ENCODE measurements at regions not wholly inside any gene's neighbourhood (a gene's known extent, or its start where the extent isn't known, plus 50 kb on each side); places are given as distances from the start of the nearest gene placed in this dataset.
"Not testable (repeated sequence)": the region's sequence is repeated elsewhere in the genome, so short reads cannot be mapped to it uniquely, and the experiment has no call there.

- DNase-seq (ENCODE audit: low read depth, low spot score) = not testable (repeated sequence)
Observed at GRCh38 chr12:73671550-73671949, 866.1 kb upstream of the ATXN7L3B start.

DNA sequence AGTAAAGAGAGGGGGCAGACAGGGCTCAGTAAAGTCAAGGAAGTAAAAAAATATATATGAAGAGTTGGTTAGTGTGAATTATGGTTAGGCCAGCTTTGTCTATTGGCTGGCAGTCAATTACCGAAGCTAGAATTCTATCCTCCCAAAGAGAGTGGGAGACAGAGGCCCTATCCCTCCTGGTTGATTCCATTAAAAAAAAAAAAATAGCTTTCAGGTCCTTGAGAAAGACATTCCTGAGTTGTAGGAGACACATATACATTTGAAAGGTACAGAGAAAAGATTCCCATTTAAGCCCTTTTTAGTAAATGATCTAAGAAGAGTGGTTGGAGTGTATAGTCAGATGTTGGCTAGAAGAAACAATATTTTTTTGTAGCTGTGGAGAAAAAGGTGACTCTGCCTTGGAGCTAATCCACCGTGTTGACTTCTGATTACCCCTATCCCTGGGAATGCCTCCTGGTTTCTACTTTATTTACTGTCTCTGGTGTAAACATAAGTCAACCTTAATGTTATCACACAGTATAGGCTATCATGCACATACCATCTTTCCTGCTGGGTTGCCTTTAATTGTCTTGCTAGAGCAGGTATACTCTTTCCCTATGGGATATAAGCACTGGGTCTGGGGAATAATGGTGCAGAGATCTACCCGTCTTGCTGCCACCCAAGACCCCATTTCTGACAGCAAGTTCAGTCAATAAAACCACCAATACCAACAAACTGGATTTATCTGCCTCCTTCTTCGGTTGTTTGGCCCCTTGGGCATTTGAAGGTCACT is 859.9 kb upstream of the ATXN7L3B start:
- no peak for DNase-seq (ENCODE audit: low read depth, low spot score)

DNA sequence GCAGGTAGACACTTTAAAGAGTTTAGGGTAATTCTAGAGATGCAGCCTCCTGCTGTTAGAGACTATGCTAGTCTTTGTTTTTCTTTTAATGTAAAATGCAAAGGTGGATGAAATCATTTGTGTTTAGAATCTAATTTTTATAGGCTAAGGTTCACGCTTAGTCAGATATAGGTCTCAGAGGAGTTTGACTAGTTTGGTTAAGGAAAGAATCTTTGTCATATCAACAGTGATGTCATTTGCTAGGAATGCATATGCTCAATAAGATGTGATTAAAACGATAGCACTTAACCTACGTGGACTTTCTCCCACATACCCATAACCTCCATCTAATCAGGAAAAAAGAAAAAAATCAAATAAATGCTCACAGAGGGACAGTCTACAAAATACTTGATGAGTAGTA is 859.3 kb upstream of the ATXN7L3B start:
- no peak for DNase-seq (ENCODE audit: low read depth, low spot score)

- no peak for DNase-seq (ENCODE audit: low read depth, low spot score)
Observed at GRCh38 chr12:73699318-73699717, 838.3 kb upstream of the ATXN7L3B start.

- DNase-seq (ENCODE audit: low read depth, low spot score) = no peak
Observed at GRCh38 chr12:73714655-73715054, 823.0 kb upstream of the ATXN7L3B start.

- DNase-seq (ENCODE audit: low read depth, low spot score) = not testable (repeated sequence)
Observed at GRCh38 chr12:73716143-73716542, 821.5 kb upstream of the ATXN7L3B start.

- DNase-seq (ENCODE audit: low read depth, low spot score) = no peak
Observed at GRCh38 chr12:73719223-73719622, 818.4 kb upstream of the ATXN7L3B start.

DNA sequence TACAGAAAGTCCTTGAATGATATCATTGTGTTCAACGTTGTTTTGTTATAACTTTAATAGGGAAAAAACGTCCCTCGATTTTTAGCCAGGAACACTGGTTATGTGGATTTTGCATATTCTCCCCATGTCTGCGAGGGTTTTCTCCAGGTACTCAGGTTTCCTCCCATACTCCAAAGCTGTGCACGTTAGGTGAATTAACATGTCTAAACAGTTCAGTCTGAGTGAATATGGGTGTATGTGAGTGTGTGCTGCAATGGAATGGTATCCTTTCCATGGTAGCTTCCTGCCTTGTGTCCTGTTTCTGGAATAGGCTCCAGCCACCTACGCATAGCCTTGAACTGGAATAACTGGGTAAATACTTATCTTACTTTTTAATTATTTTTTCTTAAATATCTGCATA is 810.8 kb upstream of the ATXN7L3B start:
- no peak for DNase-seq (ENCODE audit: low read depth, low spot score)

DNA sequence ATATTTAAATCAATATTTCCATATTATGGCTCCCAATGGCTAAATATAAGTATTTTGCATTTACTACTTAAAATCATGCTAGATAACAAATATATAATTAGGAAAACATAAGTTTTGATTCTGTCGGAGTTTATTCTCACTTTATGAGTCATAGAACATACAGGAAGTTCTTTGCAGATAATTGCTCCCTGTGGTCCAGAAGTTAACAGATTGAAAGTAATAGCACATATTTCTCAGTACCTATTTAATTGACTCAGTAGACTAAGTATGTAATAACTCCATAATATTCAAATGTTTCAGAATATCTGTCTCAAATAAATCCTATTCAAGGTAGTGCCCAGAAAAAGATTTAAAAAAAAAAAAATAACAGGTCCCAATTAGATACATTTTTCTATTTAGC is 806.0 kb upstream of the ATXN7L3B start:
- DNase-seq (ENCODE audit: low read depth, low spot score) = no peak

DNA sequence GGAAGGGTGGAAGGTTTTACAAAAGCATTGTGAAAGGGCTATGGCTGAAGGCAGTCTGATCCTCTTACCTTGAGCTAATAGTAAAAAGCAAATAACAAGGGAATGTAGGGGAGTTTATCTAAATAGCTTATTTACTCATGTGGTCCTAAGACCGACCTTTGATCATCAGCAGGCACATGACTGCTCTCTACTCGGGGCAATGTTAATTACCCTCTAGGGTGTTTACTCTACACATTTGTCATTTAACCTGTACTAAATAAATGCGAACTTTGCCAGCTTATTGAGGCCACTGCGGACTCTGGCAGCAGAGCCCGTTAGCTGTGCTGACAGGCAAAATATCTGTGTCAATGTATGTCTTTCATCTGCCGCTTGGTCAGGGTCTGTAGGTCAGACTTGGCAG is 768.3 kb upstream of the ATXN7L3B start:
- no peak for DNase-seq (ENCODE audit: low read depth, low spot score)

DNA sequence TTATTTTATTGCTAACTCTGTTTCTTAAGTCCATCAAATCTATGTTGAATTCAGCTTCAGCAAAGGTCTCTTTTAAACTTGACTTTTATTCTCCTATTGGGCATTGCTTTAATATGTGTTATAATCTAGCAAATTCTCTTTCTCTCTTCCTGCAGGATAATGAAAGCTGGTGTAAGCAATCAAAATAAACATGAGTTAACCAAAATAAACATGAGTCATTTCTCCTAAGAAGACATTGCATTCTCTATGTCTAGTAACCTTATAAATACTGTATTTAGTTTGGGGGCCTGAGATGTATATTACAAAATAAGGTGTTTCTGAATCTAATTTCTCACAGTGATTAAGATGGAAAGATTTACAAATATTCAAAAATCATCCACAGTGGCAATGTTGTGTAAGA is 739.1 kb upstream of the ATXN7L3B start:
- DNase-seq (ENCODE audit: low read depth, low spot score) = no peak

- DNase-seq (ENCODE audit: low read depth, low spot score) = no peak
Observed at GRCh38 chr12:73815072-73815645, 722.5 kb upstream of the ATXN7L3B start.

DNA sequence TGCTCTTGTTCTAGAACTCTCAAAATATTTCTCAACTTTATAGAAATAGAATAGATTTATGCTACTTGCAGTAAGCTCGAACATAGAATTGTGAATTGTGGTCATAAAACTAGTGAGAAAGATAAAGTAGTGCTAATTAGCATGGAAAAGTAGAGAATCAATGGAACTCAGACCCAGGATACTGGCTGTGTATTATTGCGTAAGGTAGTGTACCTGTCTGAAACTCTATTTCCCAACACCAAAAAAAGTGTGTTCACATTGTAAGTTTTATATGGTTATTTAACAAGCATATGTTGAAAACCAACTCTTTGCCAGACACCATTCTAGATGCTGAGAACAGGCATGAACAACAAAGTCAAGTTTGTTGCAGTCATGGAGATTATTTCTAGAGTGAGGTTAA is 720.5 kb upstream of the ATXN7L3B start:
- DNase-seq (ENCODE audit: low read depth, low spot score) = no peak

- no peak for DNase-seq (ENCODE audit: low read depth, low spot score)
Observed at GRCh38 chr12:73833746-73834145, 703.9 kb upstream of the ATXN7L3B start.

DNA sequence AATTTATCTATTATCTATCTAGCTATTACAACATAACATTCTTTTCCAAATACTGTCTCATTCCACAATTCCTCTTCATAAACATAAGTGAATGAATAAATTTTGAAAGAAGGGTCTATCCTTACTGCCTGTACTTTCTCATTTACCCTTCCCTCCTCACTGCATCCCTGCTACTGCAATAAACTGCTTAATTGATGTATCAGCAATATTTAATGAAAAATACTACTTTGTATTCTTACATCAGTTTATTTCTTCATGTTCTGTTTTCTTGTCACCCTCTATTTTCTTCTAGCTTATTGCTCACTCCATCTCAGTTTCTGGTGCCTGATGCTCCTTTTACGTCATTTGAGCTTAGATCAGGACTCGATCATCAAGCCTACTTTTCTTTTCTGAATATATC is 695.7 kb upstream of the ATXN7L3B start:
- no peak for DNase-seq (ENCODE audit: low read depth, low spot score)

DNA sequence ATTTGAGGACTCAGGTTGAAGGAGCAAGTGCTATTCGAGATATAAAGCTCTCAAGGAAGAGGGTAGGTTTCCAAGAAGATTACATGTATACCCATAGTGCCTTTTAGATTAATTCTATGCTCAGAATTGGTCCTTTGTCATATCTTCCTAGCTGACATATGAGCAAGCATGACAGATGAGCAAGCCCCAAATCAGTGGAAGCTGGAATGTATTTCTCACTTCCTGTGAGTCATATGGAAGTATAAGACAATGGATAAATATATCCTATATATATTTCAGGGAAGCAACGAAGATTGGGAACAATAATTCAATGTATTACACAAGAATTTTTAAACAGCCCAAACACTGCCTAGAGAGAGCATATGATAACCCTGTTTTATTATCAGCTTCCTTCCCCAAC is 674.1 kb upstream of the ATXN7L3B start:
- no peak for DNase-seq (ENCODE audit: low read depth, low spot score)

DNA sequence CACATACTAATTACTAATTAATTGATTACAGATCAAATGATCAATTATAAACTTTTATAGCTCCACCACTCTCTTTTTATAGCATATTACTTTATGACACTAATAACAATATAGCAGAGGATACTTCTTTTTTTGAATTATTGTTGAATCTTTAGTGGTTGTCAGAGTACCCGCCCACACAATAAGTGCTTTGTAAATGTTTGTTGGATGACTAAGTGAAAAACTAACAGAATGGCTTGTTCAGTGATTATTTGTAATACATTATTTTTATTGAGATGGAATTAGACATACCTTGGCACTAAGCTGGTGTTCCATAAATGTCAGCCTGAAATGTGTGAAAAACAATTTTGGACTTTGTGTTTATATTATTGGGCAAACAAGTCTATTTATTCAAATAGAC is 670.5 kb upstream of the ATXN7L3B start:
- DNase-seq (ENCODE audit: low read depth, low spot score) = no peak

DNA sequence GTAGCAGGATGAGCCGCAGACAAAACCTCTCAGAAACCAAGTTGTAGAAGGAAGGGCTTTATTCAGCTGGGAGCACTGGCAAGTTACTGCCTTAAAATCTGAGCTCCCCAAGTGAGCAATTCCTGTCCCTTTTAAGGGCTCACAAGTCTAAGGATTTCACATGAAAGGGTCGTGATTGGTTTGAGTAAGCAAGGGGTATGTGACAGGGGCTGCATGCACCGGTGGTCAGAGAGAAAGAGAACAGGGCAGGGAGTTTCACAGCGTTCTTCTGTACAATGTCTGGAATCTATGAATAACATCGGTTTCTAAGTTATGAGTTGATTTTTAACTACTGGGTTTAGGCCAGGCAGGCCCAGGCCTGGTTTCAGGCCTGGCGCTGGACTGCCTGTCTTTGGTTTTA is 660.3 kb upstream of the ATXN7L3B start:
- DNase-seq (ENCODE audit: low read depth, low spot score) = not testable (repeated sequence)

DNA sequence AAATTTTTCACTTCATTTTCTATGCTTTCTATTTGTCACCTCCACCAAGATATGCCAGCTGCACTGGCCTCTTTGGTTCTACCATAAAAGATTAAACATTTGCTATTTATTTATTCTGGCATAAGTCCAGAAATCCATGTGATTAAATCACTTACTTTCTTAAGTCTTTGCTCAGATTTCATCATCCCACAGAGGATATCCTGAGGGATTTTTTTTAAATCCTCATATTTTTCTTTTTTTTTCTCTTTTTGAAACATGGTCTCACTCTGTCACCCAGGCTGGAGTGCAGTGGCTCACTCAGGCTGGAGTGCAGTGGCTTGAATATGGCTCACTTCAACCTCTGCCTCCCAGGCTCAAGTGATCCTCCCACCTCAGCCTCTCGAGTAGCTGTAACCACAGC is 645.4 kb upstream of the ATXN7L3B start:
- DNase-seq (ENCODE audit: low read depth, low spot score) = no peak

GRCh38 chr12:73898645-73899044 is 639.0 kb upstream of the ATXN7L3B start:
- no peak for DNase-seq (ENCODE audit: low read depth, low spot score)

- DNase-seq (ENCODE audit: low read depth, low spot score) = no peak
Observed at GRCh38 chr12:73902260-73902659, 635.4 kb upstream of the ATXN7L3B start.

- DNase-seq (ENCODE audit: low read depth, low spot score) = no peak
Observed at GRCh38 chr12:73906757-73907156, 630.9 kb upstream of the ATXN7L3B start.

DNA sequence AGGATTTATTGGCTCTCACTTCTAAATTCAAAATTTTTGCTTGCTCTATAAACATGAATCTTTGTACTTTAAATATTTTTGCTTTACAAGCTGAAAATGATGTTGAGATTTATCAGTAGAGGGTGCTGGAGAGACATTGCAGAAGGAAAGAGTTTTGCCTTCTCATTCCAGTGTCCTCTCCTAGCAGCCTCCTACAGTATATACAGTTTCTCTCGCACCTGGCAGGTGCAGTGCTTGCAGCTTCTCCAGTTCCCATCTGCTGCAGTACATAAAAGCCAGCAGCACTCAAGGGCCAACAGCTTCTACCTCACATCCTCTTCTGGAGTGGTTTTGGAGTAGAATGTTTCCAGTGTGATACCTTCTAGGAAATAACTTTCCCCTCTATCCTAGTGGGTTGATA is 601.8 kb upstream of the ATXN7L3B start:
- peak; percentile 4 for DNase-seq (ENCODE audit: low read depth, low spot score)
